GM18909 (cell line): ENCODE measurements at regions not wholly inside any gene's neighbourhood (a gene's known extent, or its start where the extent isn't known, plus 50 kb on each side); places are given as distances from the start of the nearest gene placed in this dataset.

Source experiments
- ATAC-seq: cut with Tn5 transposase; IDR thresholded peaks from one replicate; pipeline ENCODE4 v1.9.1; 2021; ENCODE audit warnings: mild to moderate bottlenecking; ENCODE audit not compliant: unreplicated experiment, poor library complexity

DNA sequence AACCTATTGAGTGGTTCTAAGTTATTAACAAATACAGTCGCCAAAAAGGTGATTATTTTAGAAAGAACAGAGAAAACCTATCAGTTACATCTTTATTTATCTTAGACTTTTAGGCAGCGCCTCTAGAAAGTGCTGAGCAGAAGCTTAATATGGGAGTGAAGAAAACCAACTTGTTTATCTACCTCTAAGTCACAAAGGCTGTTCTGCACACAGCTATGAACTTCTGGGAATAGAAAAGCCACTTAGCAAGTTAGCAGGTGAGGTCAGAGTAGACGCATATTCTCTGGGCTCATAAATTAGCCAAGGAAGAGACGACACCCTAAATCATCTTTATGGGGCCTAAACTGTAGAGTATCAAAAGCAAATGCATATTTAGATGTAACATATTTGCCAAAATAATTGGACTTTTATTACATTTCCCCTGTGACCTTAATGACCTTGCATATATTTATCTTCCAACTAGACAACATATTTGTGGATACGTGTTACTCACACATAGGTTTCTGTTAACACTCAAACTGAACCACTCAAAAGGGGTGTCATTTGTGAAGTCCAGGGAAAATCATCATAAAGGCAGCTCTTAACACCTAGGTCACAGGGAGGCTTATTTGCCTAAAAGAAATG, 267.1 kb downstream of the ADGB start:
- ATAC-seq, result no peak

DNA sequence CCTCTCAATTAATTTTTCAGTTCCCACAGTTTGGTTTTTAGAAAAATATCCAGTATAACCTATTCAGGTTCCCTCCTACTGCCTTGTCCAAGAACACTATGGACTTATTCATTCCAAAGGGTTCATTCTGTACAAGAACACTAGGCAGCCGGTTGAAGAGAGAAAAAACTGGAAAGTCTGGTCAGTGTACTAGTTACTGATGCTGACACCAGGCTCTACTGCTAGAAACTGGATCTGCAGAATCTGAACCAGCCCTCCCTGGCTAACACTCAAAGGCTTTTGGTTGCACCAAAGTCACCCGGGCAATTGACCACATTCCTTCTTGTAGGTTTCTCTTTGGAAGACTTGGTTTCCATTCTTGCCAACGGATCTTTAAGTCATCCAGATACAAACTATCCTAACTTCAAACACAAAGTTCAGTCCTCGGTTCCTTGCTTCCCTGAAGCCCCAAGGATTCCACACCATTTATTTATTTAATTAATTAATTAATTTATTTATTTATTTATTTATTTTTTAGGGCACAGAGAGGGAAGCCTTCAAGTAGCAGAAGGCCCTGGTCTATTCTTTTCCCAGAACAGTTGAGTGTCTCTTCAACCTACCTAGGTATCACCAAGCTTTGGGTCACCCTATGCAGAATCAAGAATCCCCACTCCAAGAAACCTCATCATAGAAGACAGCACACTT, 268.1 kb downstream of the ADGB start:
- ATAC-seq, result no peak

DNA sequence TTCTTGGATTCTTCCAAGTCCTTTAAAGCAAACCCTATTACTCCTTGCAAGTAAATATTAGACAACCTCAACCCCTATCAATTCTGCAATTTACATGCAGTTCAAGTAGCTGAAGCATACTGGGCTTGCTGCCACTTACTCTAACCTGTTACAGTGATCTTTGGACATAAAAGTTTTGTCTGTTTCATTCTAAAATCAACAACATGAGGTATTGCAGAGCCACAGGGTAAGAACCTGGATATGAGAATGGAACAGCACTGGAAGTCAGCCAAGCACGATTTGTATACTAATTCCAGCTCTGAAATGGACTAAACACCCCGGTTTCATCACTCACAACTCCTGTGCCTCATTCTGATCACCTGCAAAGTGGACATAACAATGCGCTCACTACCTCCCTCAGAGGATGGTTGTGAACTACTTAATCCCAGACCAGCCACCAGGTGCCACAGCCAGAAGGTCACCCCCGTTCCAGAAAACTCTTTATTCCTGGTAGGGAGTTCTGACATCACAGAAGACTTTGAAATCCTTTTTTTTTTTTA, 270.0 kb downstream of the ADGB start:
- ATAC-seq, result no peak

DNA sequence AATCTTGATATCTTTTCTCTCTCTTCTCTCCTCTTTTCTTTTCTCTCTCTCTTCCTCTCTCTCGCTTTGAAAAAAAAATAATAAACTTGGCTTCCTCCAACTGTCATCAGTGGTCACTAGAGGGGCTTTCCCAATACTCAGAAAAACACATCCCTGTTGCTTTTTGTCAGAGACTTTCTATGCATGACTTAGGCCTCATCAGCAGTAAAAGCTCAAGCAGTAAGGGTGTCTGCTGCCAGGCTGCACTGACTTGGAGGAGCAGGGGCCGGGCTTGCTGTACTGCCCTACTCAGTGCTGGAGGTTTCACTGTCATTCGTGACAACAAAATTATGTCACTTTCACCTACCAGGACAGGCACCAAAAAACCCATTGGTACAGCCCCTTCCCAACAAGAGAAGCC, 272.0 kb downstream of the ADGB start:
- peak; percentile 93 for ATAC-seq

DNA sequence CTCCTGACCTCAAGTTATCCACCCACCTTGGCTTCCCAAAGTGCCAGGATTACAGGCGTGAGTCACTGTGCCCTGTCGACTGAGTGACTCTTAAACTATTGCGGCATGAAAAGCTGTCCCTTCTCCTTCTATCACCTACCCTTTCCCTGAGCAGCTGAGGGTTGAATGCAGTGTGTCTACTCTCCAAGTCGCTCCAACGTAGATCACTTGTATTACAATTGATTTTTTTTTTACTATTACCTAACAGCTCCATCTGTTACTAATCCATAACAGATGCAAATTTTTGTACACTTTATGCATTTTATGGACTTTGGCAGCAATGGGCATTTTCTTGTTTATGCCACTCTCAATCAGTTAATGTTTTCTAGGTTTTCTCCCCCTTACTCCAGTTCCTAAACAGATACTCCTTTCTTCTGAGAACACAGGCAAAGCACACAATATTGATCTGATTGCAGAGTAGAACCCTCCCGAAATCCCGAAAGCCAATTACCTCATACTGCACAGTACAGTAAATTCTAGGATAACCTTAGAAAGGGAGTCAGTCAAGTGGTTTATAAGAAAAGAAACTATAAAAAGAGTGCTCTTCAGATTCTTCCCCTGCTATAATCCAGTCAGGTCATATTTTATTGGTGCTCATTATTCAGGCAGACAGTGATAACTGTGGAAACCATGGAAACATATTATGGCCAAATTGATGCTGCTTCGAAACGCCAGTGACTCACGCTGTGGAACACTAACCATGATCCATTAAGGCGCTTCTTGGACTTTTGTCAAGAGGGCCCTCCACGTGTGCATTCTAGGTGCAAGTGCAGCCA, 273.0 kb downstream of the ADGB start:
- ATAC-seq, result no peak

DNA sequence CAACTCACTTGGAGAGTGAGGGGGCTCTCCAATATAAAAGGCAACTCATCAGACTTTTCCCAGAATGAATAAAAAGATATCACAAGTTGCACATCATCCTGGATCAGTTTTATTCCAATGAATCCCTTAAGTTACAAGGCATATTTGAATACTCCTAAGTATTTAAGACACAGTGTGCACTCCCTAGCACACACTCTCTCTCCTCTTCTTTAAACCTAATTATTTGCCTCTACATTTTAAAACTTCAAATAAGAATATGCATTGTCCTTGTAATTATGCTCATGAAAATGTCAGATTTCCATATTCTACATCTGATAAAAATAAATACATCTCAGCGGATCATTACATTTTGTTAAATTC, 273.6 kb downstream of the ADGB start:
- ATAC-seq, result no peak

DNA sequence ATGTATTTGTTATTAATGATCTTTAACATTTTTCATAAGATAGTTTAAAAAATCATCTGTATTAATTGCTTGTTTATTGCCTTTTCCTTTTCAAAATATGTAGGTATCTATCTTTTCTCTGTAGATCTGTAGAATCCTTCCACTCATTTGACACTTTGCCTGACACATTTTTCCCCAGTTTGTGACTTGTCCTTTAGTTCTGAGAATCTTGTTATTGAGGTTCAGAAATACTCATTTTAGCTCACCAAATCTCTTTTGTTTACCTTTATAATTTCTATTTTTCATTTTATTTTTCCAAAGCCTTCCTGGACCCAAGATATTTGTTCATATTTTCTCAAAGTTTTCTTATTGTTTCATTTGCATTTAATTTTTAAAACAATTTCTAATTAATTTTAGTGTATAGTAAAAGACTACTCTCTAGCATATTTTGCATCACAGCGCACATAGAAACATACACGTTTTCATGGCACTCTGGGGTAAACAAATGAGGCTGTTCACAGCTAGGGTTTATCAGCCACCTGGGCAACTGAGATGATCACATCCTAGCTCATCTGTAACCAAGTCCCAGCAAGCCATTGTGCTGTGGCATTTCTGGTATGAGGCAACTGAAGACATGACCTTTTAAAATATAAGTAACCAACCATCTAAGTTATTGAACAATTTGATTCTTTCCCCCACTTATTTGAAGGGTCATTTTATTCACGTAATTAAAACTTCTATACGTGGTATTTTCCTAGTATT, 275.7 kb downstream of the ADGB start:
- no peak for ATAC-seq

DNA sequence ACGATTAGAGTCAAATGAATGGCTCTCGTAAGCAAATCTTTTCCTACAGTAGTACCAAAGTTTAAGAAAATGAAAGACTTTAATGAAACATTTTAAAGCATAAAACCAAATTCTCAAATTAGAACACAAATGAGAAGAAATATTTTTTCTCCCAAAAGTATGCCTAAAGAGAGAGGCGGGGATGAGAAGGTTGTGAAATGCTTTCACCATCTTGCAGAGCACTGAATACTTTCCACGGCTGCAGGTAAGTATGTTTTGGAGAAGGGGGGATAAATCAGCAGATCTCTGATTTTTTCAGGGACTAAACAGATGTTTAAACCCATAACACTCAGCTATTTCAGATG, 277.1 kb downstream of the ADGB start:
- ATAC-seq, result no peak

DNA sequence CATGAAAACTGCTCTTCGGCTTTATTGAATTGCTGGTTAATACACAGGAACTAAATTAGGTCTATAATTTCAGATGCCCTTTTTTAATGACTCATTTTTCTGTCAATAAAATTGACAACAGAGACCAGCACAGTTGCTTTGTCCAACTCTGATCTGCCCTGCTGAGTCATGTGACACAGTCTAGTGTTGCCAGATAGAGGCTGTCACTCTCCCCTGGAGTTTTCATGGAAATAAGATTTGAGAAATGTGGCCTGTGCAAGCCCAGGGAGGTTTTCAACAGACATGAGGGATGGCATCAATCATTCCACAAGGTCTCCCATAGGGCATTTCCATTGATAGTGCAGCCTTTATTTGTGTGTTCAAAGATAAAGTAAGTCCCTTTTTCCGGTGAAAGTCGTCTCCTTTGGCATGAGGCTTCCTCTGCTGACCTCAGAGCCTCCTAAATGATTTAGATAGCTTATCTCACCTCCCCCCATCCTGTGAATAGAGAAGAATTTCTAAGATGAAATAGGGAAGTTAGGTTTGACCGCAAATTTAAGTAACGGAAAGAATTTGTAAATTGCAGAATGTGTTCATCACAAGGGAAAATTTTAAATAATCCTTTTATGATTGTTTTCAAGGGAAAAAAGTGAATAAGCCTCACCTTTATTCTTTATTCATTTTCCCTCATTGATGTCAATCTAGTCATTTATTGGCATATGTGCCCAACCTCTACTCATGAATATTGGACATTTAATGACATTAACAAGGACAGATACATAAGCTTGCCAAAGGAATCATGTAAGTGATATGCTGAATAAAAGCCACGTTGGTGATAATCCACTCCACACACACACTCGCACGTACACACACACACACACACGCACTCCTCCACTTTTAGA, 277.7 kb downstream of the ADGB start:
- peak; percentile 47 for ATAC-seq

DNA sequence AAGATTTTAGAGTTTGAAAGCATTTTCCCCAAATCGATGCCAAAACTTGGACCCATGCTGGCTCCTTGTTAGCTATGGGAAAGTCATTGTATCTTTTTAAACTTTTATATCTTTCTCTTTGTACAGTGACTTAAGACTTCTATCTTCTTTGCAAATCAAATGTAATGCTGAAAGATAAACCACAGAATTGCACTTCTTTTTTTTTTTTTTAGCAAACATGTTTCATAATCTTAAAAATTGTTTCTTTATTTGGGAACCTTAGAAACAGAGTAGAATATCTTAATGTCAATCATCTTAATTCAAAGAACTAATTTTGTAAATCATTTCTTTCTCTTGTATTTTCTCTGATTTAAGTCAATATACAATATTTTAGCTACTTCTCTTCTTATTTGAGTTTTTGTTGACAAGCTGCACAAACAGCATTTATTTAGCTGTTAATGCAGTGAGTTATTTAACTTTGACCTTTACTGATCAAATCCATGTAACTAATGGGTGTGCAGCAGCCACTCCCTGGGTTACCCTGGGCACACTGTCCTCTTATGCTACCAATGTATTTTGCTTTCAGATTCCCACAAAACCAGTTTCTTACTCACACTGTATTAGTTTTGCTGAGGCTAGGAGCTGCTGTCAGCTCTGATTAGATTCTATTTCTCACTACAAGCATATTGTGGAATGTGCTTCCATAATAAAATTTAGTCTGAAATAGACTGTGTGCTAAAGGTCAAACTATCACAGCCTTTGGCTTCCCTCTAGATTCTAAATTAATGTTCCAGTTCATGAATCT, 279.6 kb downstream of the ADGB start:
- no peak for ATAC-seq

DNA sequence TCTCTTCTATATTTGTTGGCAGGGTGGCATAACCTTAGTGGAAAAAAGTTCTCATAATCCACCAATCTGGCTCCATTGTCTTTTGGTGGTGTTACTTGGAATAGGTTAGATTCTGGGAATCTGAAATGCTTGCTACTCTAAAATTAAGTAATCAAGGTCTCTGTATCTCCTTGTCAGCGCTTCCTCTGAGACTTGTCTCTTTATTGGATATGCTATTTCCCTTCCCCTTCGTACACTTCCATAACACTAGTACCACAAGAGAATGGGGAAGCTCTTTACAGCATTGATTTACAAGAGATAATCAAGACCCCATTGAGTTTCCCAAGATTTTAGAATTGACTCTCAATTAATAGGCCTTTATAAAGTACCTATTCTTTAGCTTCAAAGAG, 280.2 kb downstream of the ADGB start:
- no peak for ATAC-seq

DNA sequence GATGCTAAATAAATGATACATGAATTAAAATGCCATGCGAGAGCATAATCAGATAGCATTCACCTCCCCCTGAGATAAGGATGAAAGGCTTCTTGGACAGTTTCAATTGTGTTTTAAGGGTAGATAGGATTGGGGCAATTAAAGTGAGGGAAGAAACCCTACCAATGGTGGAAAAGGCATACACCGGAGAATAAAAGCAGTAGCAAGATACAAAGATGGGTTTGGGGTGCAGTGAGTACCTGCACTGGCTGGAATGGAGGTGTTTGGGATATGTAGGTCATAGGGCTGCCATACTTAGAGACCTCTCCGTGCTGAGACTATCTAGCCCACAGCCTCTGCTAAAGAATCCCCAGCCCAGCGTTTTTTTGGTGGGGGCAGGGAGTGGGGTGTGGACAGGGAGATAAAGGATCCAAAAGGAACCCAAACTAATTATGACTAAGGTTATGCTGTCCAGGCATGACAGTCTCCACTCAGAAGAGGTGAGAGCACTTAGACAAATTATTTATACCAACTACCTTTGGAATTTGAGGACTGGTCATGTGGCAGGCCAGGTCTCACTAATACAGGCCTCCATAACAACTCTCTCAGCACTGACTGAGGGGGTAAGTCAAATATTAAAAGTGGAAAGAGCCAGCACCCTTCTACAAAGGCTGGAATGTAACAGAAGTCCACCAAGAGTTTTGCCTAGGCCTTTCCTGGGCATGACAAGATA, 280.8 kb downstream of the ADGB start:
- no peak for ATAC-seq

DNA sequence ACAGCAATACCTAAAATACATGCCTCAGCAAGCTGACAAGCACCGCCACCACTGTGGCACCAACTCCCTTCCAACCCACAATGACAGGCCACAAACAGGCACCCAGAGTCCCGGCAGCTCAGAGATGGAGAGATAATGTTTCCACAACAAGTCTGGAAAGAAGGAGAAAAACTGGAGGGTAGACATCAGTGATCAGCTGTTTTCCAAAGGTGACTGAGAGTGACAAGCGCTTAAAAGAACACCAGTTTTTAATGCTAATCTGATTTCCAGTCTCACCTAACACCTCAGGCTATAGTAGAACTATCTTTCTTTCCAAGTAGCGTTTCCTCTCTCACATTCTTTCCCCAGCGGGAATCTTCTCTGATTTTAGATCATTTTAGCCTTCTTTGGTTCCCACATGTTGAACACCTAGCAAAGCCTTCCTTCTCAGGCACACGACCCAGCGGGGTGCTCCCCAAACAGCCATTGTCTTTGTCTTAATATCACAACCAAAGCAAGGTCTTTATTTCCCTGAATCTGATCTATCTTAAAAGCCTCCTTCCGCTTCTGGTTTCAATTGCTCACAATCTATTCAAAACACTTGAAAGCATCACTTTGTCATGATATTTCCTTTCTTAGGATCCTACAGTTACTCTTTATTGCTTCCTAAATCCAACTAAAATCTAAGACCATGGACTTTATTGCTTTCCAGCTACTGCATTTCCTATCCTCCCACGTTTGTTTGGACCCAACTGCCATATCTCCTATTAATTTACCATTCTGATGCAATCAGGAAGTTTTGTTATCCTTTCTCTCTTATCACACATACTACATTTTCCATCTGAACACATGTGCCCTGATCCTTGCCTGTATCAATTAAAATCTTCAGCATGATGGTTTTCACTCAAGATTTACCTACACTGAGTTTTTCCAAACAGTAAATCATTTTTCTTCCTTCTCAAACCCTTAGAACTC, 282.7 kb downstream of the ADGB start:
- no peak for ATAC-seq

DNA sequence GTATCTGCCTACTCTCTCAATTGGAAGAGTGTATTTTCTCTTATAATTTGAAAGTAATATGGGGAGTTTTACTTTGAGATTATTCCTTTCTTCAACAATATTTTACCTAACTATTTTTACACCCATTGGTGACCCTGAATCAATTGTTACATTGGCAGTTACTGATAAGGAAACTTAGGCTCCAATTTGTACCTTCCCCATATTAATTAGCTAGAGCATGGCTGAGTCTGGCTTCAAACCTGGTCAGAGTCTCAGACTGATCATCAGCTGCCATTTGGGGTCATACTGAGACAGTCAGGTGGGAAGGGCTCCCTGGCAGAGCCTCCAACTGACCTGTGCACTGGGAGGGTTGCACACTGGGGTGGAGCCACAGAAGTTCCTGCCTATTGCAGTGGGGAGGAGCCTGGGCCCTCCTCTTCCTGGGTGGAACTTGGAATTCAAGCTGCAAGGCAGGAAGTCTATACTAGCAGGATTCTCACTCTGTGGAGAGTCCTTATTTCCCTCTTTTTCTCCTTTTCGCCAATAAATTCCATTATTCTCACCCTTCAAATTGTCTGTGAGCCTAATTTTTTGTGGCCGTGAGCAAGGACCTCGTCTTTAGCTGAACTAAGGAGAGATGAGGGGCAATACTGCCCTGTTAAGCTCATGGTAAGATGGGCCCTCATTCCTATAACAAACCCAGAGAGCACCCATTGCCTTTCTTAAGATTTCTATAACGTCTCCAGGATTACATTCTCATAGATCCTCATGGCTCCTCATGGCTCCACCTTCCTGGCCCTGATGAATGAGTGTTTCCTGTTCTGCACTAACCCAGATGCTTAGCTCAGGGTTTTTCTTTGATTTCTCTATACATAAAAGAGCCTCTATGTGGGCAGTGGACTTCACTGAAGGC, 285.1 kb downstream of the ADGB start:
- no peak for ATAC-seq

DNA sequence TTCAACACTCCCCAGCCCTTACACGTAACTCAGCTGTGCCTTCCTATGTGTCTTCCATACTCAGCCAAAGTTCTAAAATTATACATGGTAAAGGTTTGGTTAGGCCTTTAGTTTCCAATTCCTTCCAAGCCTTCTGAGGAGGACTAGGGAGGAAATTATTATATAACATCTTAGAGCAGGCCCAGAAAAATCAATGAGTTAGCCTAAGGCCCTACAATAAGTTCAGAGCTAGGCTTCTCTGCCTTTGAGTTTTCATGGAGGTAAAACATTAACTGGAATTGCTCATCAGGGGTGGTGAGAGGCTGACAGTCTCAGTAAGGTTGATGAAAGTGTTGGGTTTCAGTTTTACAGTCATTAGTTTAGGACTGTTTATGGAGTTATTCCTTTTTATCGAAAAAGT, 286.0 kb downstream of the ADGB start:
- ATAC-seq, result peak; percentile 97

DNA sequence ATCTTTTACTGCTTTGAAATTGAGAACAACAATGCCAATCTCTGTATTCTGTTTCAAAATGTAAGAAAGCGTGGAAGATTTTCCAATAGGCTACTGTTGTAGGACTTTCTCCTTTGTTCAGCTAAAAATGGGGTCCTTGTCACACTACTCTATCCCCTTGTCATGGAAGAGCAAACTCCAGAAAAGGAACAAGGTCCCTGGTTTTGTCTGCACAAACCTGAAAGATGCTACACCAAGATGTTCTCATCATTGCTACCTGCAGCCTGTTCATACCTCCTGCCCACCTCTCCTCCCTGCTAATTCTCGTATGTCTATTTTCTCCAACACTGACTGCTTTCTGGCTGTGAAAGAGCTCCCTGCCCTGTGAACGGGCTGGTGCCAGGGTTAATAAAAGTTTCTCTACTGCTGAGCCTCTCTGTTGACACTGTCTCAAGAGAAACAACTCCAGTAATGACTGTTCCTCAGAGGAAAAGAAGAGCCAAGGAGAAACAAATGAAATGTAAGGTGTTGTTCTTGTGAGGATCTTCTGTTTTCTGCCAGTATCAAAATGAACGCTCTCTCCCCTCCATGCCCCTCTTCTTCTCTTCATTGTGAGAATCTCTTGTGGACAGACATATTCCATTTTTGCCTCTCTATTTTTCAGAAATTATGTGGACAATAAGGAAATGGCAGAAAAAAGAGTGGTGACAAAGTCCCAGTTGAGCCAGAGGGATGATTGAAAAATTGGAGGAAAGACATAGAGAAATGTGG, 287.1 kb downstream of the ADGB start:
- ATAC-seq, result no peak
